ENCODE measurements at regions not wholly inside any gene's neighbourhood (a gene's known extent, or its start where the extent isn't known, plus 50 kb on each side); places are given as distances from the start of the nearest gene placed in this dataset.
"Not testable (repeated sequence)": the region's sequence is repeated elsewhere in the genome, so short reads cannot be mapped to it uniquely, and the experiment has no call there.

DNA sequence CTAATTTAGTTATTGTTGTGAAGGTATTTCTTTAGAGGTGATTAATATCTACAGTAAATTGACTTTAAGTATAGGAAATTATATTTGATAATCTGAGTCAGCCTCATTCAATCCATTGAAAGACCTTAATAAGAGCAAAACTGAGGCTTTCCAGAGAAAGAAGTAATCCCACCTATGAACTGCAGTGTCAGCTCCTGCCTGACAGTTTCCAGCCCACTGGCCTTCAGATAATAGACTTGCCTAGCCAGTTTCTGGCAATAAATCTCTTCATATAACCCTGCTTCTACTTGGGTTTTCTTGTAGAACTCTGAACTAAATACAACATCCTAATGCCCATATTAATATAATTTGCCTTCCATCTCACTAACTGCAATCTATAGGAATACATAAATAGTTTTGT is 437.9 kb upstream of the UBE2E3 start:
- no peak for DNase-seq (ENCODE audit: low spot score)

GRCh38 chr2:180540761-180541160 is 439.6 kb upstream of the UBE2E3 start:
- DNase-seq (ENCODE audit: low spot score) = no peak

GRCh38 chr2:180539541-180539940 is 440.9 kb upstream of the UBE2E3 start:
- DNase-seq (ENCODE audit: low spot score) = no peak

- DNase-seq (ENCODE audit: low spot score) = no peak
These were observed 445.1 kb upstream of the UBE2E3 start for GRCh38 chr2:180535289-180535688.

- not testable (repeated sequence) for DNase-seq (ENCODE audit: low spot score)
These were observed 448.6 kb upstream of the UBE2E3 start for GRCh38 chr2:180531787-180532186.

GRCh38 chr2:180524499-180524898 is 455.9 kb upstream of the UBE2E3 start:
- DNase-seq (ENCODE audit: low spot score) = no peak

- no peak for DNase-seq (ENCODE audit: low spot score)
These were observed 456.6 kb upstream of the UBE2E3 start for GRCh38 chr2:180523621-180524340.

- no peak for DNase-seq (ENCODE audit: low spot score)
These were observed 459.4 kb upstream of the UBE2E3 start for GRCh38 chr2:180520921-180521581.

GRCh38 chr2:180520206-180520605 is 460.2 kb upstream of the UBE2E3 start:
- DNase-seq (ENCODE audit: low spot score) = no peak

DNA sequence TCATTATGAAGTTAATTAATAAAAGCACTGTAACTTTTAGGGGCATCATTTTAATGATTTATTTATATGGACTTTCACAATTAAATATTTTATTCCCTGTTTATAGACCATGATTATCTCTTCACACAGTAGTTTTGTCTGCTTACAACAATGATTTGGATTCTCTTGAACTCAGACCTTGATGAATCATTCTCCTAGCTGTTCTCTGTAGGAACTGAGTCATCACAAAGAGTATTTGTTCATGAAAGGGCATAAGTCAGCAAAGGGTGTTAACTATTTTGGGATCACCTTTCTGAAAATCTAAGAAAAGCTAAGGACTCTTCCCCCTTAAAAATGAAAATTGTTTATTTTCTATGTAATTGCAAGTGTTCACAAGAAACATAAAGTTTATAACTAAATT is 461.1 kb upstream of the UBE2E3 start:
- DNase-seq (ENCODE audit: low spot score) = no peak

GRCh38 chr2:180516232-180516631 is 464.2 kb upstream of the UBE2E3 start:
- no peak for DNase-seq (ENCODE audit: low spot score)

DNA sequence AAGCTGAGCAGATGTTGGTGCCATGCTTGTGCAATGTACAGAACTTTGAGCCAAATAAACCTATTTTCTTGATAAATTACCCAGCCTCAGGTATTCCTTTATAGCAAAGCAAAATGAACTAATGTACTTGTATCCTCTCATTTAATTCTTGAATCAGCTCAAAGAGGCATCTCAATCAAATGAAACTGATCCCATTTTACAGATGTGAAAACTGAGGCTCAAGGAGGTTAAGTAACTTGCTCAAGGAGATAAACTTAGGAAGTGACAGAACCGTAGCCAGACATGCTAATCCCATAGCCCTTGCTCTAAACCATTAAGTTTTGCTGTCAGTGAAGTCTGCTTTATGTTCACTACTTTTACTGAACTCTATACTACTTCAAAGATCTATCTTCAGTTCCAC is 467.0 kb upstream of the UBE2E3 start:
- no peak for DNase-seq (ENCODE audit: low spot score)

DNA sequence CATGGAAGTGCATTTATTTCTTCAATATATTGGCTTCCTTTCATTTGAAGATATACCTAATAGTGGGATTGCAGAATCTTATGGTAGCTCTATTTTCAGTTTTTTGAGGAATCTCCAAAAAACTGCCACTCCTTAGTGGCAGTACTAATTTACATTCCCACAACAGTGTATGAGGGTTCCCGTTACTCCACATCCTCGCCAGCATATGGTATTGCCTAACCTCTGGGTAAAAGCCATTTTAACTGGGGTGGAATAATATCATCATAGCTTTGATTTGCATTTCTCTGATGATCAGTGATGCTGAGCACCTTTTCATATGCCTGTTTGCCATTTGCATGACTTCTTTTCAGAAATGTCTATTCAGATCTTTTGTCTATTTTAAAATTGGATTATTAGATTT is 471.9 kb upstream of the UBE2E3 start:
- DNase-seq (ENCODE audit: low spot score) = no peak

GRCh38 chr2:180507028-180507427 is 473.4 kb upstream of the UBE2E3 start:
- DNase-seq (ENCODE audit: low spot score) = no peak

DNA sequence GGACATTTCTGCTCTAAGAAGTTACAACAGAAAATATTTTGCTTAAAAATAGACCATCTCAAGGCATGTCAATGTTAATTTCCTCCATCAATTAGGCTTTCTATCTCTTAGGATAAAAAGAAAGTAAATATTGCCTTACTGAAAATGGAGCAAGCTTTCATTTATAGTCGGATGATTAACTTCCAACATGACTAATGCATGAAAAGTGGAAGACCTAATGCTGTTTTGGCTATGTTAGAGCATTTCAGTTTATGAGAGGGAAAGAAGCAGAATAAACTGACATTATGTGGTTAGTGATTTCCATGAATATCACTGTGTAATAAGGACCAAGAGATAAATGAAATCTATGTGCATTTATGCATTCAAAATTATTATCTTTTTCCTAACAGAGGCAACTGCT is 475.2 kb upstream of the UBE2E3 start:
- no peak for DNase-seq (ENCODE audit: low spot score)

DNA sequence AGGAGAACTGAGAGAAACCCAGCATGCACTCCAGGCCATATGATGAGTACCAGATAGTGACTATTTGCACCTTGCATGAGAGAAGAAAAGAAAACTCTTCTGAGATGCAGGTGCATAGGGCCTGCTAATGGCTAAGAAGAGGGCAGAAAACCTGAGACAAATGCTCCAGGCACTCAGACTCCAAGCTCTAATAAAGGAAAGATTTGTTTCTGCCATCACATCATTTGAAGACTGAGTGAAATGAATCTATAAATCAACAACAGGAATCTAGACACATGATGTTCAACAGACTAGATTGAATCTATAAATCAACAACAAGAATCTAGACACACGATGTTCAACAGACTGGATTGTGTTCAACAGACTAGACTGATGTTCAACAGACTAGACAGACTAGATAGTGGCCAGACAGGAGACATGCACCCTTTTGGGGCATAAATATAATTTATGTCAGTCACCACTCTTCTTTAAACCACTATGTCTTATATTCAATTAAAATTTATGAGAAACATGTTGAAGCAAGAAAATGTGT is 482.7 kb upstream of the UBE2E3 start:
- DNase-seq (ENCODE audit: low spot score) = no peak

DNA sequence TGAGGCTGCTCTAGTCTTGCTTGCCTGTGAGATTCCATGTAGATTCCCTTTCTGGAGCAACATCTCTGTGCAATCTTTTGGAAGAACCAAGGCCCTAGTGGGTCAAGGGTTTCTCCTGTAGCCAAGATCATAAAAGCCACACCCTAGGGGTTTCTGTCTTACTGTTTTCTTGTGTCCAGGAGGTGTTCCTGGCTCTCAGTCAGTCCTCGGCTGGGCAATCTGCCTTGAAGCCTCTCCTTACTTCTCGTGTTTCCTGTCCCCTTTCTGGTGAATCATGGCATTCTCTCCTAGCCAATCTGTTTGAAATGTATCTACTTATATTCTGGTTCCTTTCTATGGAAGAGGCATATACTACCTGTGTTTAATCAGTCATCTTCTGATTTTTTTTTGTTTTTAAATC is 484.8 kb upstream of the UBE2E3 start:
- DNase-seq (ENCODE audit: low spot score) = no peak

DNA sequence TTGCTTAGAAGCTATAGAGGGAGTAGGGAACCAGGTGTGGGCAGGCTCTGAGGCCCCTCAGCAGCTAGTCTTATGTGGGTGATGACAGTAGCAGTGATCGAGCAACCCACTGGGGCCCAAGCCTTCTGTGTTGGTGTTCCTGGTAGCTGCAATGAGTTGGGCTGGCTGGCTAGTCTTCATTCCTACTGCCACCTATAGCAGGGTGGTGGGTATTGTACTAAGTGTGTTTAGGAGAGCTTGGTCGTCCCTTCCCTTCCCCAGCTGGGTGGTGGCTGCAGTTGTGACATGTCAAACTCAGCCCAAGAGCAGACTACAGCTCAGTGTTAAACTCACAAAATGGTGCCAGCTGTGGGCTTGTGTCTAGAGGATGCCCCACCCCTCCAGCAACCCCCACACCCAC is 486.1 kb upstream of the UBE2E3 start:
- no peak for DNase-seq (ENCODE audit: low spot score)

GRCh38 chr2:180482696-180483095 is 475.6 kb upstream of the CWC22 start:
- DNase-seq (ENCODE audit: low spot score) = no peak

- DNase-seq (ENCODE audit: low spot score) = no peak
These were observed 474.9 kb upstream of the CWC22 start for GRCh38 chr2:180481998-180482397.

GRCh38 chr2:180478883-180479282 is 471.8 kb upstream of the CWC22 start:
- DNase-seq (ENCODE audit: low spot score) = no peak

DNA sequence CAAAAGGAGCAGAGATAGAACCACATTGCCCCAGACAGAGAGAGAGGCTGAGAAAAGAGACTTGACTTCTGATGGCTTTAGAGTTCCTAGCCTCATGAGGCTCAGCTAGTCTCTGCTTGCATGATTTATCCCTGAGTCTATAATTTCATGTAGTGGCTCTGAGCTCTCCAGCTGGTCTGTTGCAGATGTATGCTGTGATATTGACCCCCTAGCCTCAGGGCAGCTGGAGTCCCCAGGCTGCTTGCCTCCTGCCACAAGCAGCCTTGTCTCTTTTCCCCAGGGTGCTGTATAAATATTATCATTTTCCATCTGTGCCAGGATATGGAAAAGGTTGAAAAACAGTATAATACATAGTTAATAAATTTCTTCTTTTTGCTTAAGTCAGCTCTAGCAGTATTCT is 467.6 kb upstream of the CWC22 start:
- DNase-seq (ENCODE audit: low spot score) = no peak

- DNase-seq (ENCODE audit: low spot score) = no peak
These were observed 466.4 kb upstream of the CWC22 start for GRCh38 chr2:180473456-180473855.

Data from ureter (tissue), 1 donor.